ENCODE measurements at regions not wholly inside any gene's neighbourhood (a gene's known extent, or its start where the extent isn't known, plus 50 kb on each side); places are given as distances from the start of the nearest gene placed in this dataset.
A peak's percentile ranks its signal among the peaks of the same experiment; 100 is the strongest.

GRCh38 chr2:134119713-134120405 lies 134.0 kb upstream of the MGAT5 start (continued):
- 0 out of 2 replicates have a peak, but pooled peaks have one; percentile 1 for TF ChIP-seq ARID4B (CRISPR knock-in tag; IDR thresholded peaks at IDR 0.05)
- peak; percentile 46; the same call in 1 of the 2 replicates for TF ChIP-seq SP1 (CRISPR knock-in tag; IDR thresholded peaks at IDR 0.05)
- 0 out of 2 replicates have a peak, but pooled peaks have one; percentile 25 for TF ChIP-seq DEAF1 (CRISPR knock-in tag; IDR thresholded peaks at IDR 0.05)
- TF ChIP-seq, protein P1, sequence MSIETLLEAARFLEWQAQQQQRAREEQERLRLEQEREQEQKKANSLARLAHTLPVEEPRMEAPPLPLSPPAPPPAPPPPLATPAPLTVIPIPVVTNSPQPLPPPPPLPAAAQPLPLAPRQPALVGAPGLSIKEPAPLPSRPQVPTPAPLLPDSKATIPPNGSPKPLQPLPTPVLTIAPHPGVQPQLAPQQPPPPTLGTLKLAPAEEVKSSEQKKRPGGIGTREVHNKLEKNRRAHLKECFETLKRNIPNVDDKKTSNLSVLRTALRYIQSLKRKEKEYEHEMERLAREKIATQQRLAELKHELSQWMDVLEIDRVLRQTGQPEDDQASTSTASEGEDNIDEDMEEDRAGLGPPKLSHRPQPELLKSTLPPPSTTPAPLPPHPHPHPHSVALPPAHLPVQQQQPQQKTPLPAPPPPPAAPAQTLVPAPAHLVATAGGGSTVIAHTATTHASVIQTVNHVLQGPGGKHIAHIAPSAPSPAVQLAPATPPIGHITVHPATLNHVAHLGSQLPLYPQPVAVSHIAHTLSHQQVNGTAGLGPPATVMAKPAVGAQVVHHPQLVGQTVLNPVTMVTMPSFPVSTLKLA (conservative IDR thresholded peaks at IDR 0.05) = 0 out of 4 replicates have a peak, but pooled peaks of 1 of the 2 experiments have one; percentile 31
- TF ChIP-seq CREB1 (IDR thresholded peaks at IDR 0.05) = no peak
- peak; percentile 28; the same call in 1 of the 2 replicates for TF ChIP-seq CREB1 (CRISPR knock-in tag; IDR thresholded peaks at IDR 0.05)
- peak; percentile 24; the same call in 1 of the 2 replicates for TF ChIP-seq PML (IDR thresholded peaks at IDR 0.05; ENCODE audit: low read length)
- peak; percentile 75 for TF ChIP-seq MEIS2 (IDR thresholded peaks at IDR 0.05; ENCODE audit: partially characterized antibody)
- TF ChIP-seq POLR2A (conservative IDR thresholded peaks at IDR 0.05) = peak; percentile 53; the same call in 1 of the 2 replicates
- TF ChIP-seq, protein P2, sequence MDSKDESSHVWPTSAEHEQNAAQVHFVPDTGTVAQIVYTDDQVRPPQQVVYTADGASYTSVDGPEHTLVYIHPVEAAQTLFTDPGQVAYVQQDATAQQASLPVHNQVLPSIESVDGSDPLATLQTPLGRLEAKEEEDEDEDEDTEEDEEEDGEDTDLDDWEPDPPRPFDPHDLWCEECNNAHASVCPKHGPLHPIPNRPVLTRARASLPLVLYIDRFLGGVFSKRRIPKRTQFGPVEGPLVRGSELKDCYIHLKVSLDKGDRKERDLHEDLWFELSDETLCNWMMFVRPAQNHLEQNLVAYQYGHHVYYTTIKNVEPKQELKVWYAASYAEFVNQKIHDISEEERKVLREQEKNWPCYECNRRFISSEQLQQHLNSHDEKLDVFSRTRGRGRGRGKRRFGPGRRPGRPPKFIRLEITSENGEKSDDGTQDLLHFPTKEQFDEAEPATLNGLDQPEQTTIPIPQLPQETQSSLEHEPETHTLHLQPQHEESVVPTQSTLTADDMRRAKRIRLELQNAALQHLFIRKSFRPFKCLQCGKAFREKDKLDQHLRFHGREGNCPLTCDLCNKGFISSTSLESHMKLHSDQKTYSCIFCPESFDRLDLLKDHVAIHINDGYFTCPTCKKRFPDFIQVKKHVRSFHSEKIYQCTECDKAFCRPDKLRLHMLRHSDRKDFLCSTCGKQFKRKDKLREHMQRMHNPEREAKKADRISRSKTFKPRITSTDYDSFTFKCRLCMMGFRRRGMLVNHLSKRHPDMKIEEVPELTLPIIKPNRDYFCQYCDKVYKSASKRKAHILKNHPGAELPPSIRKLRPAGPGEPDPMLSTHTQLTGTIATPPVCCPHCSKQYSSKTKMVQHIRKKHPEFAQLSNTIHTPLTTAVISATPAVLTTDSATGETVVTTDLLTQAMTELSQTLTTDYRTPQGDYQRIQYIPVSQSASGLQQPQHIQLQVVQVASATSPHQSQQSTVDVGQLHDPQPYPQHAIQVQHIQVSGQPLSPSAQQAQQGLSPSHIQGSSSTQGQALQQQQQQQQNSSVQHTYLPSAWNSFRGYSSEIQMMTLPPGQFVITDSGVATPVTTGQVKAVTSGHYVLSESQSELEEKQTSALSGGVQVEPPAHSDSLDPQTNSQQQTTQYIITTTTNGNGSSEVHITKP (IDR thresholded peaks at IDR 0.05; ENCODE audit: partially characterized antibody) = peak; percentile 77
- TF ChIP-seq GABPB1 (CRISPR knock-in tag; IDR thresholded peaks at IDR 0.05) = peak; percentile 51; the same call in 1 of the 2 replicates
- TF ChIP-seq MAZ (CRISPR knock-in tag; conservative IDR thresholded peaks at IDR 0.05 in 1 of 2, IDR thresholded peaks at IDR 0.05 in 1 of 2) = peak; percentile 53 to 55; a peak in 2 of 4 replicates
- TF ChIP-seq PHF8 (IDR thresholded peaks at IDR 0.05; ENCODE audit: borderline replicate concordance, low read length) = peak; percentile 49; the same call in 1 of the 2 replicates
- TF ChIP-seq XRCC5 (IDR thresholded peaks at IDR 0.05; ENCODE audit: low read depth, low read length) = peak; percentile 41; the same call in 1 of the 2 replicates
- peak; percentile 72 for TF ChIP-seq SMAD4 (CRISPR knock-in tag; conservative IDR thresholded peaks at IDR 0.05)
